WTC11 (cell line): ENCODE measurements at regions not wholly inside any gene's neighbourhood (a gene's known extent, or its start where the extent isn't known, plus 50 kb on each side); places are given as distances from the start of the nearest gene placed in this dataset.

Experiments
- ATAC-seq: fragments of 200-7000 bp; cut with Tn5 transposase; 2 replicates; pipeline ENCODE4 v1.10.0; 2021; ENCODE audit warnings: mild to moderate bottlenecking, moderate library complexity
- CTCF ChIA-PET: fragments of 300-600 bp; sonication (Branson Sonifier 250); formaldehyde crosslinking; loops from one replicate; lab custom pipeline; 2021; ENCODE audit warnings: antibody characterized with exemption; lab: Charles Lee
- POLR2A ChIA-PET: fragments of 350-600 bp; sonication (Branson Sonifier 250); formaldehyde crosslinking; loops from one replicate; lab custom pipeline; 2021; ENCODE audit warnings: antibody characterized with exemption; lab: Charles Lee
- DNase-seq: peaks from one replicate; pipeline ENCODE4 v3.0.0; 2021; ENCODE audit warnings: low spot score
- H3K27ac Mint-ChIP-seq: 2 replicates; pipeline ENCODE4 v1.8.0; 2021; ENCODE audit warnings: mixed read lengths
- H3K27me3 Mint-ChIP-seq: 2 replicates; pipeline ENCODE4 v1.8.0; 2021; ENCODE audit warnings: low read depth, mild to moderate bottlenecking, moderate library complexity, mixed read lengths
- H3K36me3 Mint-ChIP-seq: 2 replicates; pipeline ENCODE4 v1.8.0; 2021; ENCODE audit warnings: mixed read lengths
- H3K4me1 Mint-ChIP-seq: 2 replicates; pipeline ENCODE4 v1.8.0; 2022; ENCODE audit warnings: mixed read lengths
- H3K4me3 Mint-ChIP-seq: 2 replicates; pipeline ENCODE4 v1.8.0; 2021; ENCODE audit warnings: mild to moderate bottlenecking, moderate library complexity, mixed read lengths
- H3K9me3 Mint-ChIP-seq: 2 replicates; pipeline ENCODE4 v1.8.0; 2021; ENCODE audit warnings: mixed read lengths
- ELF4 ChIP-seq: sonication (generic); formaldehyde crosslinking; IDR thresholded peaks from 2 replicates; pipeline ENCODE4 v1.8.1; 2022; ENCODE audit warnings: low read depth, mild to moderate bottlenecking, moderate library complexity, missing genetic modification reagents
- IRF2 ChIP-seq: sonication (generic); formaldehyde crosslinking; IDR thresholded peaks from 2 replicates; pipeline ENCODE4 v1.8.0; 2022; ENCODE audit warnings: low read depth, missing genetic modification reagents, borderline replicate concordance
- JUN ChIP-seq: sonication (generic); formaldehyde crosslinking; IDR thresholded peaks from 2 replicates; pipeline ENCODE4 v1.8.0; 2023; ENCODE audit warnings: mild to moderate bottlenecking, missing genetic modification reagents
- NR2C2 ChIP-seq: sonication (generic); formaldehyde crosslinking; IDR thresholded peaks from 2 replicates; pipeline ENCODE4 v1.8.0; 2022; ENCODE audit warnings: mild to moderate bottlenecking, missing genetic modification reagents
- RORB ChIP-seq: fragments of 250-450 bp; sonication (Bioruptor Pico); IDR thresholded peaks from 2 replicates; pipeline ENCODE4 v1.9.0; 2021; ENCODE audit warnings: mild to moderate bottlenecking
- SMAD4 ChIP-seq: sonication (generic); formaldehyde crosslinking; IDR thresholded peaks from 2 replicates; pipeline ENCODE4 v1.8.0; 2022; ENCODE audit warnings: mild to moderate bottlenecking, missing genetic modification reagents
- TCF7 ChIP-seq: sonication (generic); formaldehyde crosslinking; IDR thresholded peaks from 2 replicates; pipeline ENCODE4 v1.8.0; 2022; ENCODE audit warnings: mild to moderate bottlenecking, low read depth, missing genetic modification reagents, moderate library complexity
- ZBTB21 ChIP-seq: sonication (generic); formaldehyde crosslinking; IDR thresholded peaks from 2 replicates; pipeline ENCODE4 v1.8.1; 2023; ENCODE audit warnings: mild to moderate bottlenecking, missing genetic modification reagents, borderline replicate concordance
- ZNF138 ChIP-seq: sonication (generic); formaldehyde crosslinking; conservative IDR thresholded peaks from 2 replicates; pipeline ENCODE4 v1.8.1; 2022; ENCODE audit warnings: mild to moderate bottlenecking, moderate library complexity, missing genetic modification reagents
- ZNF671 ChIP-seq: fragments of 250-450 bp; sonication (Bioruptor Pico); IDR thresholded peaks from 2 replicates; pipeline ENCODE4 v1.8.0; 2021; ENCODE audit warnings: mild to moderate bottlenecking
- TF ChIP-seq, protein P1 (sequence below): sonication (generic); formaldehyde crosslinking; IDR thresholded peaks from 2 replicates; pipeline ENCODE4 v1.8.0; 2022; ENCODE audit warnings: mild to moderate bottlenecking, missing genetic modification reagents
- TF ChIP-seq, protein P2 (sequence below): sonication (generic); formaldehyde crosslinking; IDR thresholded peaks from 2 replicates; pipeline ENCODE4 v1.8.1; 2023; ENCODE audit warnings: mild to moderate bottlenecking, missing genetic modification reagents, moderate library complexity
- TF ChIP-seq, protein P3 (sequence below): fragments of 250-450 bp; sonication (Bioruptor Pico); conservative IDR thresholded peaks from 2 replicates; pipeline ENCODE4 v1.9.0; 2021; ENCODE audit warnings: mild to moderate bottlenecking
- TF ChIP-seq, protein P4 (sequence below): sonication (generic); formaldehyde crosslinking; IDR thresholded peaks from 2 replicates; pipeline ENCODE4 v1.8.1; 2023; ENCODE audit warnings: mild to moderate bottlenecking, moderate library complexity, missing genetic modification reagents
- TF ChIP-seq, protein P5 (sequence below): sonication (generic); formaldehyde crosslinking; IDR thresholded peaks from 2 replicates; pipeline ENCODE4 v1.8.0; 2022; ENCODE audit warnings: missing genetic modification reagents
- TF ChIP-seq, protein P6 (sequence below): sonication (generic); formaldehyde crosslinking; IDR thresholded peaks from 2 replicates; pipeline ENCODE4 v1.8.1; 2023; ENCODE audit warnings: mild to moderate bottlenecking, missing genetic modification reagents
- TF ChIP-seq, protein P7 (sequence below): sonication (generic); formaldehyde crosslinking; IDR thresholded peaks from 2 replicates; pipeline ENCODE4 v1.8.0; 2023; ENCODE audit warnings: mild to moderate bottlenecking, missing genetic modification reagents
- TF ChIP-seq, protein P8 (sequence below): sonication (generic); formaldehyde crosslinking; IDR thresholded peaks from 2 replicates; pipeline ENCODE4 v1.8.1; 2022; ENCODE audit warnings: missing genetic modification reagents, borderline replicate concordance

DNA sequence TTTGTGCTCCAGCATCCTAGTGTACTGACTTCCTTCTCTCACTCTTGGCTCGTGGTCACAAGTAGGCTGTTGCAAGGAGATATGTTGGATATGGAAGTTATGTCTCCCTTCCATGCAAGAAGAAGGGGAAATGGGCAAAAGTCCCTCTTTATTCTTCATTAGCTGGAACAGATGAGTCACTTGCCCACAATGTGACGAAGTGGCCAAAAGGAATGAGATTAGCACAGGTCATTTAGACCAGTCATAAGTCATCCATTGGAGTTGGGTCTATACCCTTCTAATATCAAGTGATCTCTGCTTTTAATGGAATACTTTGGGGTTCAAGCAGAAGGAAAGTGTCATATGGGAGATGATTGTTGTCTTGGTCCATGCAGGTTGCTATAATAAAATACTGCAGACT, 91.2 kb upstream of the NGF start:
- POLR2A ChIA-PET = no interaction called here
- Mint-ChIP-seq H3K4me1 (no peaks in the 10 kb centered on the region), H3K27me3 (no peaks in the 10 kb centered on the region)

DNA sequence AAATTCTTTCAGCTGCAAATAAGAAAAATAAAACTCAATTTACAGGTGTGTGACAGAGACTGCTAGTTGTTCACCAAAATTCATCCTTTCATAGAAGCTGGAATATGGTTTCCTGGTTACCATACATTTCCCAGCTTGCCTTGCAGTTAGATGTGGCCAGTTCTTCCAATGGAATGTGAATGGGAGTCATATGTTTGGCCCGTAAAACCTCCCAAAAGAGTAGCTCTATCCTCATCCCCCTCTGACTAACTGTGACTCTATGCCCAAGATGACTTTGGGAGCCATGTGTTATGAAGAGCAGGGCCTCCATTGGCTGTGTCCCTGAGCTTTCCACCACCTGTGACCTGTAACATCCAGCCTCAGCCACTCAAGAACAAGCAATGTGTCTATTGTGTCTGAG, 90.6 kb upstream of the NGF start:
- CTCF ChIA-PET = no interaction called here
- POLR2A ChIA-PET = no interaction called here
- TF ChIP-seq IRF2 (CRISPR knock-in tag) (no peak), ZNF671 (CRISPR knock-in tag) (no peak), NR2C2 (CRISPR knock-in tag) (no peak), ZBTB21 (CRISPR knock-in tag) (no peak), ELF4 (CRISPR knock-in tag) (no peak)
- TF ChIP-seq, protein P1, sequence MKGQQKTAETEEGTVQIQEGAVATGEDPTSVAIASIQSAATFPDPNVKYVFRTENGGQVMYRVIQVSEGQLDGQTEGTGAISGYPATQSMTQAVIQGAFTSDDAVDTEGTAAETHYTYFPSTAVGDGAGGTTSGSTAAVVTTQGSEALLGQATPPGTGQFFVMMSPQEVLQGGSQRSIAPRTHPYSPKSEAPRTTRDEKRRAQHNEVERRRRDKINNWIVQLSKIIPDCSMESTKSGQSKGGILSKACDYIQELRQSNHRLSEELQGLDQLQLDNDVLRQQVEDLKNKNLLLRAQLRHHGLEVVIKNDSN (CRISPR knock-in tag) = no peak
- TF ChIP-seq, protein P2, sequence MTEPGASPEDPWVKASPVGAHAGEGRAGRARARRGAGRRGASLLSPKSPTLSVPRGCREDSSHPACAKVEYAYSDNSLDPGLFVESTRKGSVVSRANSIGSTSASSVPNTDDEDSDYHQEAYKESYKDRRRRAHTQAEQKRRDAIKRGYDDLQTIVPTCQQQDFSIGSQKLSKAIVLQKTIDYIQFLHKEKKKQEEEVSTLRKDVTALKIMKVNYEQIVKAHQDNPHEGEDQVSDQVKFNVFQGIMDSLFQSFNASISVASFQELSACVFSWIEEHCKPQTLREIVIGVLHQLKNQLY = no peak
- TF ChIP-seq, protein P3, sequence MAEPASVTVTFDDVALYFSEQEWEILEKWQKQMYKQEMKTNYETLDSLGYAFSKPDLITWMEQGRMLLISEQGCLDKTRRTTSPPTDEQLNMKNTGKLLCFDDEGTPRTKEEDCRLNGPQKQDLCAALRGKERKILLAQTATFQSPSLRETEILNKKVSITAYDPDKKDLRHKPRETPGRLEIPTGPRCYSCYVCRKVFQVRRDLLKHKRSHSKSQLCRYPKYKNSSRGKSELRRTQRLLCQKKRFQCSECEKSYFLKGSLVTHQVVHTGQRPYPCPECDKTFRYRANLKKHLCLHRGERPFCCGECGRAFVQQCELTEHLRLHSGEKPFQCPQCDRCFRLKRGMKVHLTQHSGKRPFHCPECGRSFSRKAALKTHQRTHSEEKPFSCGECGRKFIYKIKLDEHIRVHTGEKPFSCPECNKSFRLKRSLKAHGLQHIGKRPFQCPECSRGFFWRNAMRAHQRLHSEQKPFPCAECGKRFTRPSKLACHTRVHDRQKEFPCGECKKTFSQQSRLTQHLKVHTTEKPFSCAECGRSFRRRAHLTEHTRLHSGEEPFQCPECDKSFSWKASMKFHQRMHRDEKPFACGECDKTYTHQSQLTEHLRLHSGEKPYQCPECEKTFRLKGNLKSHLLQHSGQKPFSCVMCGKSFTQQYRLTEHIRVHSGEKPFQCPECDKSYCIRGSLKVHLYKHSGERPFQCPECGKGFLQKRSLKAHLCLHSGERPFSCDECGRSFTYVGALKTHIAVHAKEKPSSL = no peak
- TF ChIP-seq, protein P4, sequence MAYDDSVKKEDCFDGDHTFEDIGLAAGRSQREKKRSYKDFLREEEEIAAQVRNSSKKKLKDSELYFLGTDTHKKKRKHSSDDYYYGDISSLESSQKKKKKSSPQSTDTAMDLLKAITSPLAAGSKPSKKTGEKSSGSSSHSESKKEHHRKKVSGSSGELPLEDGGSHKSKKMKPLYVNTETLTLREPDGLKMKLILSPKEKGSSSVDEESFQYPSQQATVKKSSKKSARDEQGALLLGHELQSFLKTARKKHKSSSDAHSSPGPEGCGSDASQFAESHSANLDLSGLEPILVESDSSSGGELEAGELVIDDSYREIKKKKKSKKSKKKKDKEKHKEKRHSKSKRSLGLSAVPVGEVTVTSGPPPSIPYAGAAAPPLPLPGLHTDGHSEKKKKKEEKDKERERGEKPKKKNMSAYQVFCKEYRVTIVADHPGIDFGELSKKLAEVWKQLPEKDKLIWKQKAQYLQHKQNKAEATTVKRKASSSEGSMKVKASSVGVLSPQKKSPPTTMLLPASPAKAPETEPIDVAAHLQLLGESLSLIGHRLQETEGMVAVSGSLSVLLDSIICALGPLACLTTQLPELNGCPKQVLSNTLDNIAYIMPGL (CRISPR knock-in tag) = no peak

More for the DNA sequence above, 91.2 kb upstream of the NGF start:
- DNase-seq = no peak
- no peak overlapping the region for H3K27ac Mint-ChIP-seq
- CTCF ChIA-PET = no interaction called here
- no peaks in the 10 kb centered on the region for H3K36me3 Mint-ChIP-seq
- H3K9me3 Mint-ChIP-seq = no peaks in the 10 kb centered on the region
- ATAC-seq = no peak
- no peak overlapping the region for H3K4me3 Mint-ChIP-seq
- TF ChIP-seq RORB (CRISPR knock-in tag) (no peak), SMAD4 (CRISPR knock-in tag) (no peak), ZNF138 (CRISPR knock-in tag) (no peak), JUN (no peak), TCF7 (no peak)
- TF ChIP-seq, protein P5, sequence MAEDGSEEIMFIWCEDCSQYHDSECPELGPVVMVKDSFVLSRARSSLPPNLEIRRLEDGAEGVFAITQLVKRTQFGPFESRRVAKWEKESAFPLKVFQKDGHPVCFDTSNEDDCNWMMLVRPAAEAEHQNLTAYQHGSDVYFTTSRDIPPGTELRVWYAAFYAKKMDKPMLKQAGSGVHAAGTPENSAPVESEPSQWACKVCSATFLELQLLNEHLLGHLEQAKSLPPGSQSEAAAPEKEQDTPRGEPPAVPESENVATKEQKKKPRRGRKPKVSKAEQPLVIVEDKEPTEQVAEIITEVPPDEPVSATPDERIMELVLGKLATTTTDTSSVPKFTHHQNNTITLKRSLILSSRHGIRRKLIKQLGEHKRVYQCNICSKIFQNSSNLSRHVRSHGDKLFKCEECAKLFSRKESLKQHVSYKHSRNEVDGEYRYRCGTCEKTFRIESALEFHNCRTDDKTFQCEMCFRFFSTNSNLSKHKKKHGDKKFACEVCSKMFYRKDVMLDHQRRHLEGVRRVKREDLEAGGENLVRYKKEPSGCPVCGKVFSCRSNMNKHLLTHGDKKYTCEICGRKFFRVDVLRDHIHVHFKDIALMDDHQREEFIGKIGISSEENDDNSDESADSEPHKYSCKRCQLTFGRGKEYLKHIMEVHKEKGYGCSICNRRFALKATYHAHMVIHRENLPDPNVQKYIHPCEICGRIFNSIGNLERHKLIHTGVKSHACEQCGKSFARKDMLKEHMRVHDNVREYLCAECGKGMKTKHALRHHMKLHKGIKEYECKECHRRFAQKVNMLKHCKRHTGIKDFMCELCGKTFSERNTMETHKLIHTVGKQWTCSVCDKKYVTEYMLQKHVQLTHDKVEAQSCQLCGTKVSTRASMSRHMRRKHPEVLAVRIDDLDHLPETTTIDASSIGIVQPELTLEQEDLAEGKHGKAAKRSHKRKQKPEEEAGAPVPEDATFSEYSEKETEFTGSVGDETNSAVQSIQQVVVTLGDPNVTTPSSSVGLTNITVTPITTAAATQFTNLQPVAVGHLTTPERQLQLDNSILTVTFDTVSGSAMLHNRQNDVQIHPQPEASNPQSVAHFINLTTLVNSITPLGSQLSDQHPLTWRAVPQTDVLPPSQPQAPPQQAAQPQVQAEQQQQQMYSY (CRISPR knock-in tag) = no peak
- TF ChIP-seq, protein P6, sequence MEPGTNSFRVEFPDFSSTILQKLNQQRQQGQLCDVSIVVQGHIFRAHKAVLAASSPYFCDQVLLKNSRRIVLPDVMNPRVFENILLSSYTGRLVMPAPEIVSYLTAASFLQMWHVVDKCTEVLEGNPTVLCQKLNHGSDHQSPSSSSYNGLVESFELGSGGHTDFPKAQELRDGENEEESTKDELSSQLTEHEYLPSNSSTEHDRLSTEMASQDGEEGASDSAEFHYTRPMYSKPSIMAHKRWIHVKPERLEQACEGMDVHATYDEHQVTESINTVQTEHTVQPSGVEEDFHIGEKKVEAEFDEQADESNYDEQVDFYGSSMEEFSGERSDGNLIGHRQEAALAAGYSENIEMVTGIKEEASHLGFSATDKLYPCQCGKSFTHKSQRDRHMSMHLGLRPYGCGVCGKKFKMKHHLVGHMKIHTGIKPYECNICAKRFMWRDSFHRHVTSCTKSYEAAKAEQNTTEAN = no peak
- TF ChIP-seq, protein P7, sequence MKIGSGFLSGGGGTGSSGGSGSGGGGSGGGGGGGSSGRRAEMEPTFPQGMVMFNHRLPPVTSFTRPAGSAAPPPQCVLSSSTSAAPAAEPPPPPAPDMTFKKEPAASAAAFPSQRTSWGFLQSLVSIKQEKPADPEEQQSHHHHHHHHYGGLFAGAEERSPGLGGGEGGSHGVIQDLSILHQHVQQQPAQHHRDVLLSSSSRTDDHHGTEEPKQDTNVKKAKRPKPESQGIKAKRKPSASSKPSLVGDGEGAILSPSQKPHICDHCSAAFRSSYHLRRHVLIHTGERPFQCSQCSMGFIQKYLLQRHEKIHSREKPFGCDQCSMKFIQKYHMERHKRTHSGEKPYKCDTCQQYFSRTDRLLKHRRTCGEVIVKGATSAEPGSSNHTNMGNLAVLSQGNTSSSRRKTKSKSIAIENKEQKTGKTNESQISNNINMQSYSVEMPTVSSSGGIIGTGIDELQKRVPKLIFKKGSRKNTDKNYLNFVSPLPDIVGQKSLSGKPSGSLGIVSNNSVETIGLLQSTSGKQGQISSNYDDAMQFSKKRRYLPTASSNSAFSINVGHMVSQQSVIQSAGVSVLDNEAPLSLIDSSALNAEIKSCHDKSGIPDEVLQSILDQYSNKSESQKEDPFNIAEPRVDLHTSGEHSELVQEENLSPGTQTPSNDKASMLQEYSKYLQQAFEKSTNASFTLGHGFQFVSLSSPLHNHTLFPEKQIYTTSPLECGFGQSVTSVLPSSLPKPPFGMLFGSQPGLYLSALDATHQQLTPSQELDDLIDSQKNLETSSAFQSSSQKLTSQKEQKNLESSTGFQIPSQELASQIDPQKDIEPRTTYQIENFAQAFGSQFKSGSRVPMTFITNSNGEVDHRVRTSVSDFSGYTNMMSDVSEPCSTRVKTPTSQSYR = no peak
- TF ChIP-seq, protein P8, sequence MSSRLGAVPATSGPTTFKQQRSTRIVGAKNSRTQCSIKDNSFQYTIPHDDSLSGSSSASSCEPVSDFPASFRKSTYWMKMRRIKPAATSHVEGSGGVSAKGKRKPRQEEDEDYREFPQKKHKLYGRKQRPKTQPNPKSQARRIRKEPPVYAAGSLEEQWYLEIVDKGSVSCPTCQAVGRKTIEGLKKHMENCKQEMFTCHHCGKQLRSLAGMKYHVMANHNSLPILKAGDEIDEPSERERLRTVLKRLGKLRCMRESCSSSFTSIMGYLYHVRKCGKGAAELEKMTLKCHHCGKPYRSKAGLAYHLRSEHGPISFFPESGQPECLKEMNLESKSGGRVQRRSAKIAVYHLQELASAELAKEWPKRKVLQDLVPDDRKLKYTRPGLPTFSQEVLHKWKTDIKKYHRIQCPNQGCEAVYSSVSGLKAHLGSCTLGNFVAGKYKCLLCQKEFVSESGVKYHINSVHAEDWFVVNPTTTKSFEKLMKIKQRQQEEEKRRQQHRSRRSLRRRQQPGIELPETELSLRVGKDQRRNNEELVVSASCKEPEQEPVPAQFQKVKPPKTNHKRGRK (CRISPR knock-in tag) = no peak

More for the DNA sequence above, 90.6 kb upstream of the NGF start:
- Mint-ChIP-seq H3K4me3 (no peak overlapping the region), H3K27me3 (no peaks in the 10 kb centered on the region; the same call in 1 of the 2 replicates), H3K27ac (no peak overlapping the region), H3K9me3 (no peaks in the 10 kb centered on the region), H3K36me3 (no peaks in the 10 kb centered on the region), H3K4me1 (no peaks in the 10 kb centered on the region)
- DNase-seq (no peak), ATAC-seq (no peak)
